ENCODE measurements at regions not wholly inside any gene's neighbourhood (a gene's known extent, or its start where the extent isn't known, plus 50 kb on each side); places are given as distances from the start of the nearest gene placed in this dataset.
"Not testable (repeated sequence)": the region's sequence is repeated elsewhere in the genome, so short reads cannot be mapped to it uniquely, and the experiment has no call there.

GRCh38 chr6:115773741-115774140, 286.9 kb downstream of the FRK start:
- Mint-ChIP-seq H3K36me3 (ENCODE audit: low read depth) (no peaks in the 10 kb centered on the region), H3K27me3 (no peaks in the 10 kb centered on the region), H3K4me3 (no peak overlapping the region), H3K9me3 (no peaks in the 10 kb centered on the region), H3K27ac (no peak overlapping the region), H3K4me1 (no peaks in the 10 kb centered on the region)
- DNase-seq: no peak
- POLR2A ChIA-PET: no interaction called here
- CTCF ChIA-PET: no interaction called here

DNA sequence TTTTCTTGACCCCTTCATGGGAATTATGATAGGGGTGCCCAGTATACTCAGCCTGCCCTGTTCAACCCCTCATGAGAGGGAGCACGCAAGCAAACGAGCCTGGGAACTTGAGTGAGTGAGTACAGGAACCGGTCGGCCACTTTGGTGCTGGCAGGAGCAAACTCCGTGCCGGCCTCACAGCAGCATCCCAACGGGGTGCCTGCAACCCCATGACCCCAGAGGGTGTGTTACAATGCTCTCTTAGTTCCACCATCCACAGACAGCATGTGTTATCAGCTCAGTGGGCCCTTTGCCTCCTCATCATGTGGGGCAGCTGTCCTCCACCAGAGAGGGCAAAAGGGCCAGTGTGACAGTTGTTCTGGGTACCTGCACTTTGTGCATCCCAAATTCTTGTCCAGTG, 289.8 kb downstream of the FRK start:
- Mint-ChIP-seq H3K4me3 (no peak overlapping the region), H3K4me1 (no peaks in the 10 kb centered on the region), H3K36me3 (ENCODE audit: low read depth) (no peaks in the 10 kb centered on the region), H3K27ac (no peak overlapping the region), H3K9me3 (no peaks in the 10 kb centered on the region), H3K27me3 (no peaks in the 10 kb centered on the region)
- DNase-seq: no peak
- POLR2A ChIA-PET: no interaction called here
- CTCF ChIA-PET: no interaction called here

GRCh38 chr6:115768500-115768899, 292.2 kb downstream of the FRK start:
- no peaks in the 10 kb centered on the region for H3K36me3 Mint-ChIP-seq (ENCODE audit: low read depth)
- H3K27me3 Mint-ChIP-seq: no peaks in the 10 kb centered on the region
- POLR2A ChIA-PET: no interaction called here
- DNase-seq: no peak
- H3K4me3 Mint-ChIP-seq: no peak overlapping the region
- no peak overlapping the region for H3K27ac Mint-ChIP-seq
- CTCF ChIA-PET: no interaction called here
- no peaks in the 10 kb centered on the region for H3K9me3 Mint-ChIP-seq
- no peaks in the 10 kb centered on the region for H3K4me1 Mint-ChIP-seq

DNA sequence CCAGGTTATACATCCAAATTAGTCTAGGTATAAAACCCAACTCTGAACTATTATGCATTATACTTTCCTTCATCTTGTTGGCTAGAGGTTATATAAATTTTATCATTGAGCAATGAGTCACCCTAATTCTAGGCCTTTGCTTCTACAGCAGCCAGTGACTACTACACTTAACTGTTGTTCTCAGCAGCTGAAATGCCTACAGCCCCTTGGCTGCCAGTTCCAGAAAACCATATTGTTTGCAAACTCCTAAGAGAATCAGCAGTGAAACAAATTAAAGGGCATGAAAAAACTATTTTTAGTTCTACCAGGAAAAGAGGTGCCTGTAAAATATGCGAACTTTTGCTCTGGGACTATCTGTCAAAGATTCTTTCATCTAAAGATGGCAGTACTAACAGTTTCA, 292.8 kb downstream of the FRK start:
- DNase-seq: no peak
- H3K9me3 Mint-ChIP-seq: no peaks in the 10 kb centered on the region
- H3K27me3 Mint-ChIP-seq: no peaks in the 10 kb centered on the region
- ChIA-PET POLR2A (no interaction called here), CTCF (no interaction called here)
- H3K4me1 Mint-ChIP-seq: no peaks in the 10 kb centered on the region
- H3K36me3 Mint-ChIP-seq (ENCODE audit: low read depth): no peaks in the 10 kb centered on the region
- no peak overlapping the region for H3K4me3 Mint-ChIP-seq
- no peak overlapping the region for H3K27ac Mint-ChIP-seq

DNA sequence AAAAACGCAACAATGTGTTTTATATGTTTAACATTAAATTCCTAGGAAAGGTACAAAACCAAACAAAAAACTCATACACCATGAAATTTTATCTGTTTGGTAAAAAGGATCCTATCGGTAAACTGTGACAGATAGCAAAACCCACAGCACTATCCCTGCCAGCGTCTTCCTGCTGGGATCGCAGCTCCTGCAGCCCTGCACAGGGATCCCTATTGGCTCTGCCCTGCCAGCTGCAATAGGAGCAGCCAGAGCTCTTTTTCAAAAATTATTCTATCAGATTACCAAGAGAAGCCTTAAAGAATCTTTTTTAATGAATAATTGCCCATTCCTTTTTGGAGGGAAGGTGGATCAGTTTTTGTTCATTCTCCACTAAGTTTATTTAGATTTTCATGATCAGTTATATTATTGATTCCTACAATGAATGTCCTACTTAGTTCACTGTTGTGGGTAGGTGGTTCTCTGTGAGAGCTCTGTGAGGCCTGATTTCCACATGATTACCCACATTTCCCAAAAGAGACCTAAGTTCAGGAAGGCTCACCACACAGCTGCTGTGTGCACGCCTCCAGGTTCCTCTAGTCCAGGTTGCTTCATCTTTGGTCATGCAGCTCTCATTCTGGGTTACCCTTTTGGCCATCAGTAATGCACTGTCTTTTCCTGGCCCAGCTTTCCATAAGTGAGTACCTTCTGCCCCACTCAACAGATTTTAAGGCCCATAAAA, 293.8 kb downstream of the FRK start:
- ChIA-PET POLR2A (no interaction called here), CTCF (no interaction called here)
- no peak overlapping the region for H3K4me3 Mint-ChIP-seq
- no peak overlapping the region for H3K27ac Mint-ChIP-seq
- H3K27me3 Mint-ChIP-seq: no peaks in the 10 kb centered on the region
- no peaks in the 10 kb centered on the region for H3K4me1 Mint-ChIP-seq
- no peaks in the 10 kb centered on the region for H3K36me3 Mint-ChIP-seq (ENCODE audit: low read depth)
- no peak for DNase-seq
- H3K9me3 Mint-ChIP-seq: no peaks in the 10 kb centered on the region

- Mint-ChIP-seq H3K4me1 (no peaks in the 10 kb centered on the region), H3K9me3 (no peaks in the 10 kb centered on the region), H3K4me3 (no peak overlapping the region), H3K36me3 (ENCODE audit: low read depth) (no peaks in the 10 kb centered on the region), H3K27ac (no peak overlapping the region), H3K27me3 (no peaks in the 10 kb centered on the region)
- ChIA-PET CTCF (no interaction called here), POLR2A (no interaction called here)
- DNase-seq: no peak
Measured at GRCh38 chr6:115765966-115766365, 294.7 kb downstream of the FRK start.

GRCh38 chr6:115759051-115759450, 301.6 kb downstream of the FRK start:
- no peak for DNase-seq
- Mint-ChIP-seq H3K4me1 (no peaks in the 10 kb centered on the region), H3K4me3 (no peak overlapping the region), H3K36me3 (ENCODE audit: low read depth) (no peaks in the 10 kb centered on the region), H3K27ac (no peak overlapping the region), H3K27me3 (no peaks in the 10 kb centered on the region), H3K9me3 (no peaks in the 10 kb centered on the region)
- POLR2A ChIA-PET: no interaction called here
- CTCF ChIA-PET: no interaction called here

DNA sequence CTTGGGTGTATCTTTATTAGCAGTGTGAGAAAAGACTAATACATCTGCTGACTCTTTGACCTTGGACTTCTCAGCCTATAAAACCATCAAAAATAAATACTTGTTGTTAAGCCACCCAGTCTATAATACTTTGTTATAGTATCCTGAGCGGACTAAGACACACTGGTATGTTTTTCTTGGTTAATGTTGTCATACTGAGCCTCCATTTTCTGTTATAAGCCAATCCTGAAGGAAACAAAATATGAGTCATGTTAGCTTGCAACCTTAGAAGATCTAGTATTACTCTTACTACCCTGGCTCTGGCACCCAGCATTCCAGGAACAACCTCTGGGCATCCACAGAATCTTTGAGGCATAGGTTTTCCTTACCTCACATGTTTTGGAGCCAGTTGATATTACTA, 307.2 kb downstream of the FRK start:
- no peaks in the 10 kb centered on the region for H3K4me1 Mint-ChIP-seq
- POLR2A ChIA-PET: no interaction called here
- H3K36me3 Mint-ChIP-seq (ENCODE audit: low read depth): no peaks in the 10 kb centered on the region
- CTCF ChIA-PET: no interaction called here
- no peak overlapping the region for H3K4me3 Mint-ChIP-seq
- no peaks in the 10 kb centered on the region for H3K9me3 Mint-ChIP-seq
- DNase-seq: no peak
- no peak overlapping the region for H3K27ac Mint-ChIP-seq
- H3K27me3 Mint-ChIP-seq: no peaks in the 10 kb centered on the region

DNA sequence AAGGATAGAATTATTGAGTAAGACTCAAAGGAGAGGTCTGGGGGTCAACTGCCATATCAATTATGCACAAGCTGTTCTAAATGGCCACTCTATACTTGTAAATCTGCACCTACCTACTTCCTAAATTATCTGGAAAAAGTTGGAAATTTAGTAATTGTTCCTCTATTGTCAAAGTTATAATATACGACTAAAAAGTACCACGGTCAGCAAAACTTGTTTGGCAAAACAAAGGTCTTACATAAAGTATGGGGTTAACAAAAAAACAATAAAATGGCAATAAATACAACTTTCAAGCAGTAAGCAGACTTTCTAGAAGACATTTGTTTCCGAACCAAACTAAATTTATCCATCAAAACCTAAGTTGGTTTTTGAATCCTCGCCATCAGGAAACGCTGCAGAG, 309.7 kb downstream of the FRK start:
- Mint-ChIP-seq H3K4me1 (no peaks in the 10 kb centered on the region), H3K9me3 (no peaks in the 10 kb centered on the region), H3K36me3 (ENCODE audit: low read depth) (no peaks in the 10 kb centered on the region), H3K27ac (no peak overlapping the region), H3K27me3 (no peaks in the 10 kb centered on the region), H3K4me3 (no peak overlapping the region)
- DNase-seq: no peak
- CTCF ChIA-PET: no interaction called here
- POLR2A ChIA-PET: no interaction called here

- CTCF ChIA-PET: no interaction called here
- Mint-ChIP-seq H3K36me3 (ENCODE audit: low read depth) (no peaks in the 10 kb centered on the region), H3K27me3 (no peaks in the 10 kb centered on the region), H3K9me3 (no peaks in the 10 kb centered on the region), H3K4me1 (no peaks in the 10 kb centered on the region), H3K27ac (no peak overlapping the region), H3K4me3 (no peak overlapping the region)
- POLR2A ChIA-PET: no interaction called here
- no peak for DNase-seq
Measured at GRCh38 chr6:115750292-115750691, 310.4 kb downstream of the FRK start.

DNA sequence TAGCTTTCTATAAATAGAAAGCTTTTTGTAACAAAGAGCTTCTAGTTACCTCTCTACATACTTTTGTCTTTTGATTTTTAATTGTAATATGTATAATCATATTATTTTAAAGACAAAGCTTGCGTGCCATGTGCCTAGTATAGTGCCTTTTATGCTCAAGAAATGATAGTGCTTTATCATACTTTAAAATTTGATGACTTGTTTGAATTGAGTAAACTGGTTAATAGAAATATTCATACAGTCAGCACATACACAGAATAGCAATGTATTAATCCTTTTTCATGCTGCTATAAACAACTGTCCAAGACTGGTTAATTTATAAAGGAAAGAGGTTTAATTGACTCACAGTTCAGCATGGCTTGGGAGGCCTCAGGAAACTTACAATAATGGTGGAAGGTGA, 313.0 kb downstream of the FRK start:
- no peak for DNase-seq
- Mint-ChIP-seq H3K4me1 (no peaks in the 10 kb centered on the region), H3K27me3 (no peaks in the 10 kb centered on the region), H3K27ac (no peak overlapping the region), H3K4me3 (no peak overlapping the region), H3K36me3 (ENCODE audit: low read depth) (no peaks in the 10 kb centered on the region), H3K9me3 (no peaks in the 10 kb centered on the region)
- POLR2A ChIA-PET: no interaction called here
- CTCF ChIA-PET: no interaction called here

- H3K36me3 Mint-ChIP-seq (ENCODE audit: low read depth); H3K27me3 Mint-ChIP-seq; DNase-seq; H3K27ac Mint-ChIP-seq; H3K9me3 Mint-ChIP-seq; H3K4me3 Mint-ChIP-seq; POLR2A ChIA-PET; H3K4me1 Mint-ChIP-seq; CTCF ChIA-PET: not testable (repeated sequence)
Measured at GRCh38 chr6:115746583-115746982, 314.1 kb downstream of the FRK start.

- H3K4me1 Mint-ChIP-seq: no peaks in the 10 kb centered on the region
- no peak overlapping the region for H3K4me3 Mint-ChIP-seq
- ChIA-PET POLR2A (no interaction called here), CTCF (no interaction called here)
- no peaks in the 10 kb centered on the region for H3K9me3 Mint-ChIP-seq
- H3K27ac Mint-ChIP-seq: no peak overlapping the region
- no peak for DNase-seq
- H3K27me3 Mint-ChIP-seq: no peaks in the 10 kb centered on the region
- H3K36me3 Mint-ChIP-seq (ENCODE audit: low read depth): no peaks in the 10 kb centered on the region
Measured at GRCh38 chr6:115740907-115741306, 319.8 kb downstream of the FRK start.

DNA sequence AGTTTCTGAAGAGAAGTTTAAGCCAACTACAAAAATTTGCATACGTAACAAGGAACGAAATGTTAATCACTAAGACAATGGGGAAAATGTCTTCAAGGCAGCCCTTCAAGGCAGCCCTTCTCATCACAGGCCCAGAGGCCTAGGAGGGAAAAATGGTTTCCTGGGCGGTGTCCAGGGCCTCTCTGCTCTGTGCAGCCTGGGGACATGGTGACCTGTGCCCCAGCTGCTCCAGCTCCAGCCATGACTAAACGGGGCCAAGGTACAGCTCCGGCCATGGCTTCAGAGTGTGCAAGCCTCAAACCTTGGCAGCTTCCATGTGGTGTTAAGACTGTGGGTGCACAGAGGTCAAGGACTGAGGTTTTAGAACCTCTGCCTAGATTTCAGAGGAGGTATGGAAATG, 325.1 kb downstream of the FRK start:
- ChIA-PET POLR2A (no interaction called here), CTCF (no interaction called here)
- DNase-seq: no peak
- H3K9me3 Mint-ChIP-seq: no peaks in the 10 kb centered on the region
- H3K4me3 Mint-ChIP-seq: no peak overlapping the region
- no peak overlapping the region for H3K27ac Mint-ChIP-seq
- no peaks in the 10 kb centered on the region for H3K27me3 Mint-ChIP-seq
- H3K4me1 Mint-ChIP-seq: no peaks in the 10 kb centered on the region
- H3K36me3 Mint-ChIP-seq (ENCODE audit: low read depth): no peaks in the 10 kb centered on the region

DNA sequence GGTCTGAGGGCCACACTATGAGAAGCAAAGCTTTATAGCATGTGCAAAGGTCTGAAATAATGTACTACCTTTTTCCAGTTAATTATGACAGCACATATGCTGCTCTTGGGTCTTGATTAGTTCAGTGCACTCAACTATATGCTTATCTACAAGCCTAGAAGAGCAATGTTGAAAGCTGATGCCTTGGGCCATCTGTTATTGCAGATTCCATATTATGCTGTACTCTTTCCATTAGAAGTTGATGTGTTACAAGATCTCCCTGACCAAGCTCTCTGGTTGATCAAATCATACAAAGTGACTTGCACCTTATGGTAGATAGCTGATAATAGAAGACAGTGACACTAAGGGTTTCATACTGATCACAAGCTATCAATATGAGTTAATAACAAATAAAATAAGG, 327.3 kb downstream of the FRK start:
- H3K36me3 Mint-ChIP-seq (ENCODE audit: low read depth): no peaks in the 10 kb centered on the region
- no peak overlapping the region for H3K4me3 Mint-ChIP-seq
- H3K9me3 Mint-ChIP-seq: no peaks in the 10 kb centered on the region
- ChIA-PET POLR2A (no interaction called here), CTCF (no interaction called here)
- H3K27me3 Mint-ChIP-seq: no peaks in the 10 kb centered on the region
- H3K27ac Mint-ChIP-seq: no peak overlapping the region
- DNase-seq: no peak
- no peaks in the 10 kb centered on the region for H3K4me1 Mint-ChIP-seq

All from activated CD4-positive, alpha-beta memory T cell treated with anti-CD3 and anti-CD28 coated beads, Interleukin-2, amount 10 ng/mL, durations not matched to agents 7 days and 5 days (primary cell).